ENCODE measurements at regions not wholly inside any gene's neighbourhood (a gene's known extent, or its start where the extent isn't known, plus 50 kb on each side); places are given as distances from the start of the nearest gene placed in this dataset.
A peak's percentile ranks its signal among the peaks of the same experiment; 100 is the strongest.

DNA sequence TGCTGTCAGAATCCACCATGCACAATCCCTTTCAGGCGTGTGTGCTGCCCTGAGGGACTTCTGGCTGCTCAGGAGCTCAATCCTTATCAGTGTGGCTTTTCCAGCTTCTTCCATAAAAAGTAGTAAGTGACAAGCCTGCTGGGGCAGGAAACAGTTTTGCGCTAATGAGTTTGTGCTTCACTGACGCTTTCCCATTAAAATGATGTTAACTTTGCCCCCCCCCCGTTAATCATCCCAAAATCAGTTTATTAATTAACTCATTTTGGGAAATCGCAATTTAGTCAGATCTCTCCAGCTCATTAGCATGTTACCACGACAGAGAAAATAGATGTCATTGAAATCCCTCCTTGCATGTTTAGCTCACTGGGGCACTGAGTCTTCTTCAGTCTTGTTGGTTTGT, 186.5 kb upstream of the TENM4 start:
- no peak overlapping the region for H2BK5ac ChIP-seq (ENCODE audit: low read depth, low read length, poor library complexity)
- no peak overlapping the region for H3K27ac ChIP-seq (ENCODE audit: low read depth, low read length)
- H3K79me1 ChIP-seq (ENCODE audit: low read length) = no peaks in the 10 kb centered on the region
- no peak overlapping the region for H2AFZ ChIP-seq (ENCODE audit: insufficient read depth, low read length, poor library complexity)
- H3K4me1 ChIP-seq (ENCODE audit: control insufficient read depth in 1 of 2, insufficient read depth in 2 of 2, low read length in 2 of 2) = peaks cover 0 to 2% of the 10 kb centered on the region in 2 experiments
- H3K79me2 ChIP-seq (ENCODE audit: control insufficient read depth, insufficient read depth, low read length, poor library complexity) = no peaks in the 10 kb centered on the region
- no peak overlapping the region for H3K9ac ChIP-seq (ENCODE audit: low read length)
- H3K36me3 ChIP-seq (ENCODE audit: control insufficient read depth in 1 of 2, insufficient read depth in 2 of 2, low read length in 2 of 2) = no peaks in the 10 kb centered on the region
- H3K23ac ChIP-seq (ENCODE audit: low read length) = no peak overlapping the region
- no peaks in the 10 kb centered on the region for H3K9me3 ChIP-seq (ENCODE audit: insufficient read depth, low read depth, low read length)
- no peak overlapping the region for H3K4me2 ChIP-seq (ENCODE audit: low read length)
- H2AK5ac ChIP-seq (ENCODE audit: low read length) = no peak overlapping the region
- no peak overlapping the region for H3K4ac ChIP-seq (ENCODE audit: low read depth, low read length)
- H4K12ac ChIP-seq (ENCODE audit: low read depth, low read length) = no peak overlapping the region
- H4K91ac ChIP-seq (ENCODE audit: low read depth, low read length) = no peak overlapping the region
- no CpG with 5 or more reads among the region's 6 CpGs for WGBS (ENCODE audit: extremely low coverage, insufficient coverage, insufficient read length)
- no peak overlapping the region for H2BK12ac ChIP-seq (ENCODE audit: low read length)
- no peaks in the 10 kb centered on the region for H3K27me3 ChIP-seq (ENCODE audit: insufficient read depth, low read length)
- H3K14ac ChIP-seq (ENCODE audit: low read length) = no peak overlapping the region
- no peak overlapping the region for H2BK120ac ChIP-seq (ENCODE audit: insufficient read depth, low read length, poor library complexity)
- H3K18ac ChIP-seq (ENCODE audit: low read length) = no peak overlapping the region
- no peak overlapping the region for H4K8ac ChIP-seq (ENCODE audit: low read depth, low read length)
- no peak for DNase-seq
- no peak overlapping the region for H3K4me3 ChIP-seq (ENCODE audit: low read depth, low read length)

DNA sequence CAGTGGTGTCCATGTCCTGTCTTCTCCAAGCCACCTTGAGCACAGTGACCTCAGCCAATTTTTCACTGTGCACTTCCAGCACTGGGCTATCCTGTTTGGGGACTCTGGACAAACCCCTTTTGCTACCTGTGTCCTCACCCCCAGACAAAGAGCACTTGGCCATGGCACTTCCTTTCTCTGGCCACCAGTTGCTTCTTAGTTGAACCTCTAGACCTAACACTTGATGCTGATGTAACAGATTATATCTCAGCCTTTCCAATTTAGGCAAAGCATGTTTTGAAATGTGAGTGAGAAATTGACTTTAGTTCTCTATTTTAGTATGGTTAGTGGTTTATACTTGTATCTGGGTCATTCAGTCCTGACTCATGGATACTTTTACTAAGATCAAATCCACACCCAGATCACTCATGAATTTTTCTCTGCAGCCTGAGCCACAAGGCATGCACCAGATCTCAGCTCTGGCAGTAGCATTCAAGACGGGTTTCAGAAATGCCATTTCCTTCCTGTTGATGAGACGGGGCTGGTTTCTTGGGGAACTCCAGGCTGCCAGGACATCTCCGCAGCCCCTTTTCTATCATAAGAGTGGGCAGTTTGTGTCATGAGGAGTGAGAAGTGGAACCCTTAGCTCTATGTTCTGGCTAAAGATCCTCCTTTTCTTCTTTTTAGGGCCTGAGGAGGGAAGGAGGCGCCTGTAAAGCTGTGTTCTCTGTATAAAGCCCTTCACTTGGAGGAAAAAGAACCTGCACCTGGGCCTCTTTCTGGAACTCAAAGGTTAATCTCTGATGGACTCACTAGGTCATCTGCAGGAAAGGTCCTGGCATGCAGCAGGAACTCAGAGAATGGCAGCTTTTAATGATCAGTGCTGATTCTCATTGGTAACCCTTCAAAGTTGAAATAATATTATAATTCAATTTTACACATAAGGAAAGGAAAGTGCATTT, 185.6 kb upstream of the TENM4 start:
- Histone ChIP-seq H4K8ac (ENCODE audit: low read depth, low read length) (no peak overlapping the region), H3K36me3 (ENCODE audit: control insufficient read depth in 1 of 2, insufficient read depth in 2 of 2, low read length in 2 of 2) (no peaks in the 10 kb centered on the region), H3K23ac (ENCODE audit: low read length) (no peak overlapping the region), H3K79me2 (ENCODE audit: control insufficient read depth, insufficient read depth, low read length, poor library complexity) (no peaks in the 10 kb centered on the region), H3K4me2 (ENCODE audit: low read length) (no peak overlapping the region), H3K9me3 (ENCODE audit: insufficient read depth, low read depth, low read length) (no peaks in the 10 kb centered on the region), H3K14ac (ENCODE audit: low read length) (no peak overlapping the region), H2BK5ac (ENCODE audit: low read depth, low read length, poor library complexity) (no peak overlapping the region), H2BK120ac (ENCODE audit: insufficient read depth, low read length, poor library complexity) (no peak overlapping the region), H3K4me3 (ENCODE audit: low read depth, low read length) (no peak overlapping the region), H3K27me3 (ENCODE audit: insufficient read depth, low read length) (no peaks in the 10 kb centered on the region), H2AFZ (ENCODE audit: insufficient read depth, low read length, poor library complexity) (no peak overlapping the region), H3K9ac (ENCODE audit: low read length) (no peak overlapping the region), H4K91ac (ENCODE audit: low read depth, low read length) (no peak overlapping the region), H2BK12ac (ENCODE audit: low read length) (no peak overlapping the region), H3K79me1 (ENCODE audit: low read length) (no peaks in the 10 kb centered on the region), H3K4ac (ENCODE audit: low read depth, low read length) (no peak overlapping the region), H3K4me1 (ENCODE audit: control insufficient read depth in 1 of 2, insufficient read depth in 2 of 2, low read length in 2 of 2) (peaks cover 0 to 2% of the 10 kb centered on the region in 2 experiments), H3K27ac (ENCODE audit: low read depth, low read length) (no peak overlapping the region), H4K12ac (ENCODE audit: low read depth, low read length) (no peak overlapping the region), H2AK5ac (ENCODE audit: low read length) (no peak overlapping the region), H3K18ac (ENCODE audit: low read length) (no peak overlapping the region)
- WGBS (ENCODE audit: extremely low coverage, insufficient coverage, insufficient read length) = no CpG with 5 or more reads among the region's 4 CpGs
- DNase-seq = no peak

DNA sequence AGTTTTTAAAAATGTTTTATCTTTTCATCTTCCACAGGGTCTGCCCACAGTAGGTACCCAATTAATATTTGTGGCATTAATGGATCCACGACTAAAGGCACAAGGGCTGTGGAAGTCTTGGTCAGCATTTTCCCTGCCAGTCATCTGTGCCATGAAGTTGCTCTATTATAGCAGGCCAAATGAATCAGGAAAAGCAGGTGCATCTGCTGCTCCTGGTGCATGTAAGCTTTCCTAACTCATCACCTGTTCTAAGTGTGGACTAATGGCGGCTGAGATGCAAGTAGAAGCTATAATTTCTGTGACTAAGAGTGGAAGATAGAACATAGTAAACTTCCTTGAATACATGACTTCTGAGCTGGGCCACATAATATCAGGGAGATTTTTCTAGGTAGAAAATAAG, 182.5 kb upstream of the TENM4 start:
- Histone ChIP-seq H3K9me3 (ENCODE audit: insufficient read depth, low read depth, low read length) (no peaks in the 10 kb centered on the region), H3K4me1 (ENCODE audit: control insufficient read depth in 1 of 2, insufficient read depth in 2 of 2, low read length in 2 of 2) (peaks cover 0 to 2% of the 10 kb centered on the region in 2 experiments), H4K8ac (ENCODE audit: low read depth, low read length) (no peak overlapping the region), H2BK120ac (ENCODE audit: insufficient read depth, low read length, poor library complexity) (no peak overlapping the region), H3K18ac (ENCODE audit: low read length) (no peak overlapping the region), H3K79me2 (ENCODE audit: control insufficient read depth, insufficient read depth, low read length, poor library complexity) (no peaks in the 10 kb centered on the region), H3K36me3 (ENCODE audit: control insufficient read depth in 1 of 2, insufficient read depth in 2 of 2, low read length in 2 of 2) (no peaks in the 10 kb centered on the region), H3K4me3 (ENCODE audit: low read depth, low read length) (no peak overlapping the region), H3K14ac (ENCODE audit: low read length) (no peak overlapping the region), H3K4me2 (ENCODE audit: low read length) (no peak overlapping the region), H3K27me3 (ENCODE audit: insufficient read depth, low read length) (no peaks in the 10 kb centered on the region), H2BK12ac (ENCODE audit: low read length) (no peak overlapping the region), H2AK5ac (ENCODE audit: low read length) (no peak overlapping the region), H3K79me1 (ENCODE audit: low read length) (no peaks in the 10 kb centered on the region), H2AFZ (ENCODE audit: insufficient read depth, low read length, poor library complexity) (no peak overlapping the region), H3K4ac (ENCODE audit: low read depth, low read length) (no peak overlapping the region), H3K27ac (ENCODE audit: low read depth, low read length) (no peak overlapping the region), H4K12ac (ENCODE audit: low read depth, low read length) (no peak overlapping the region), H3K9ac (ENCODE audit: low read length) (no peak overlapping the region), H2BK5ac (ENCODE audit: low read depth, low read length, poor library complexity) (no peak overlapping the region), H4K91ac (ENCODE audit: low read depth, low read length) (no peak overlapping the region), H3K23ac (ENCODE audit: low read length) (no peak overlapping the region)
- no CpG with 5 or more reads among the region's 2 CpGs for WGBS (ENCODE audit: extremely low coverage, insufficient coverage, insufficient read length)
- peak in 1 of 2 donors; percentile 24 for DNase-seq

DNA sequence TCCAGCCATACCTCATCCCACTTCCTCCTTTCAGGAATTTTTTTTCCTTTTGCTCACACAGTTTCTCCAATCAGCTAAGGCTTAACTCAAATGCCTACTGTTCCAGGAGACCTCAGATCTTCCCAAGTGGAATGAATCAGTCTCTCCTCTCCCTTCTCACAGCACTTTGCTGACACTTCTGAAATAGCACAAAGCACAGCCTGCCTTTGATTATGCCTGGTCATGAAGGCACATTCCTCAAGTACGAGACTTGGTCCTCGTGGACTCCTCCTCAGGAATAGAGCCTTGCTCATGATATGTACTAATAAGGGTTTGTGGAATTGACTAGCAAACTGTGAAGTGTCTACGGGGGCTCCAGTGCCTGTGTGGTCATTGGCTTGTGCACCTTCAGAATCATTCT, 176.7 kb upstream of the TENM4 start:
- Histone ChIP-seq H3K4me3 (ENCODE audit: low read depth, low read length) (no peak overlapping the region), H2BK5ac (ENCODE audit: low read depth, low read length, poor library complexity) (no peak overlapping the region), H4K91ac (ENCODE audit: low read depth, low read length) (no peak overlapping the region), H3K9me3 (ENCODE audit: insufficient read depth, low read depth, low read length) (no peaks in the 10 kb centered on the region), H3K14ac (ENCODE audit: low read length) (no peak overlapping the region), H2BK12ac (ENCODE audit: low read length) (no peak overlapping the region), H4K12ac (ENCODE audit: low read depth, low read length) (no peak overlapping the region), H4K8ac (ENCODE audit: low read depth, low read length) (no peak overlapping the region), H3K79me1 (ENCODE audit: low read length) (no peaks in the 10 kb centered on the region), H3K79me2 (ENCODE audit: control insufficient read depth, insufficient read depth, low read length, poor library complexity) (no peaks in the 10 kb centered on the region), H2AFZ (ENCODE audit: insufficient read depth, low read length, poor library complexity) (no peak overlapping the region), H3K4ac (ENCODE audit: low read depth, low read length) (no peak overlapping the region), H3K4me2 (ENCODE audit: low read length) (no peak overlapping the region), H3K4me1 (ENCODE audit: control insufficient read depth in 1 of 2, insufficient read depth in 2 of 2, low read length in 2 of 2) (no peaks in the 10 kb centered on the region), H2AK5ac (ENCODE audit: low read length) (no peak overlapping the region), H3K36me3 (ENCODE audit: control insufficient read depth in 1 of 2, insufficient read depth in 2 of 2, low read length in 2 of 2) (no peaks in the 10 kb centered on the region), H3K18ac (ENCODE audit: low read length) (no peak overlapping the region), H3K9ac (ENCODE audit: low read length) (no peak overlapping the region), H3K23ac (ENCODE audit: low read length) (no peak overlapping the region), H2BK120ac (ENCODE audit: insufficient read depth, low read length, poor library complexity) (no peak overlapping the region), H3K27me3 (ENCODE audit: insufficient read depth, low read length) (no peaks in the 10 kb centered on the region), H3K27ac (ENCODE audit: low read depth, low read length) (no peak overlapping the region)
- no peak for DNase-seq
- WGBS (ENCODE audit: extremely low coverage, insufficient coverage, insufficient read length) = no CpG with 5 or more reads among the region's 3 CpGs

Data from trophoblast cell (in vitro differentiated cells and primary cell).